Heart right ventricle (tissue), 16 donors: ENCODE measurements at regions not wholly inside any gene's neighbourhood (a gene's known extent, or its start where the extent isn't known, plus 50 kb on each side); places are given as distances from the start of the nearest gene placed in this dataset.

ENCODE experiments used
- ATAC-seq, 8 donors: fragments of 200-7000 bp; cut with Tn5 transposase; one replicate each; pipeline ENCODE4 v1.9.1; 2020; ENCODE audit warnings: mild to moderate bottlenecking in 8 of 8, moderate library complexity in 8 of 8, moderate number of reproducible peaks in 1 of 8
- DNase-seq, 2 donors: peaks; one replicate each; pipeline ENCODE4 v3.0.0-alpha.2; 2020
- H3K27ac ChIP-seq, 10 donors: fragments of 200-600 bp; sonication (generic) in 2 of 10; one replicate each; pipeline versions ENCODE4 v1.5.0 to v1.8.0; 2020 to 2022; ENCODE audit warnings: mild to moderate bottlenecking in 3 of 10
- H3K27me3 ChIP-seq, 7 donors: fragments of 200-600 bp; one replicate each; pipeline ENCODE4 v1.8.0; 2021 to 2022; ENCODE audit warnings: mild to moderate bottlenecking in 2 of 7
- H3K36me3 ChIP-seq, 9 donors: fragments of 200-600 bp; sonication (generic) in 1 of 9; one replicate each; pipeline versions ENCODE4 v1.5.0 to v1.8.0; 2020 to 2022; ENCODE audit warnings: mild to moderate bottlenecking in 2 of 9
- H3K4me1 ChIP-seq, 9 donors: fragments of 200-600 bp; sonication (generic) in 1 of 9; one replicate each; pipeline versions ENCODE4 v1.5.0 to v1.8.0; 2020 to 2022; ENCODE audit warnings: mild to moderate bottlenecking in 4 of 9
- H3K4me3 ChIP-seq, 10 donors: fragments of 200-600 bp; sonication (generic) in 2 of 10; one replicate each; pipeline versions ENCODE4 v1.5.0 to v1.8.0; 2020 to 2022; ENCODE audit warnings: mild to moderate bottlenecking in 7 of 10, moderate library complexity in 2 of 10
- H3K9me3 ChIP-seq, 11 donors: fragments of 200-600 bp in 10 of 11; sonication (generic) in 2 of 11; one replicate each; pipeline versions ENCODE4 v1.5.0 to v1.8.0; 2013 to 2022; ENCODE audit warnings: mild to moderate bottlenecking in 2 of 11, control low read depth in 1 of 11, moderate library complexity in 1 of 11
- CTCF ChIP-seq, 9 donors: fragments of 200-600 bp; sonication (generic) in 2 of 9; IDR thresholded peaks; one replicate each; pipeline versions ENCODE4 v1.5.0 to v1.8.0; 2021 to 2022; ENCODE audit warnings: antibody characterized with exemption in 9 of 9, mild to moderate bottlenecking in 5 of 9, moderate library complexity in 1 of 9
- WGBS, 2 donors: extraction: QIAGEN DNeasy Blood & Tissue Kit; methylation state at CpG; one replicate each; pipeline ENCODE4 v1.1.7; 2013; ENCODE audit warnings: inconsistent platforms in 1 of 2; 5-methylcytosine and 5-hydroxymethylcytosine counted together
- intact Hi-C, 10 donors: fragments of 100-400 bp; cut with DNase I; formaldehyde crosslinking; loops; one replicate each; pipeline versions ENCODE4 v1.11.1 to v1.14.2; 2022
- donor health status: Arrhythmogenic right ventricular cardiomyopathy.
- donor health status: ischemic (EF 13 %, LVEDD 7.1; RV severe dilation, severe dysfunction).
- donor health status: healthy with polysubstance abuse.
- donor health status: DM: no; HTN: yes; CAD: no.
- donor health status: DM: no; HTN: no; CAD: no.
- donor health status: ischemic (EF 25% LVEDD 6.9; RV normal size, moderate dysfunction).
- donor health status: ischemic (EF 25% LVEDD 5.7; RV mildly dilated, moderate dysfunction).
- donor health status: healthy.
- donor health status: DM: yes; HTN: yes; CAD: no.
- donor health status: Ischemic cardiomyopathy.
- donor health status: ischemic (EF 35%, LVEDD 5.7; RV mildly dilated, moderate dysfunction).
- donor health status: nonischemic (EF 11% LVEDD 7.7; RV severe dilation, severe dysfunction).
- donor health status: DM: yes; HTN: yes; CAD: no.
- donor health status: PGD.
- donor health status: ischemic (EF 29% LVEDD 5.4; RV normal size, mild dysfunction).
- donor health status: nonischemic (EF 23%, LVEDD 6.1; RV moderate dilation, normal function).

DNA sequence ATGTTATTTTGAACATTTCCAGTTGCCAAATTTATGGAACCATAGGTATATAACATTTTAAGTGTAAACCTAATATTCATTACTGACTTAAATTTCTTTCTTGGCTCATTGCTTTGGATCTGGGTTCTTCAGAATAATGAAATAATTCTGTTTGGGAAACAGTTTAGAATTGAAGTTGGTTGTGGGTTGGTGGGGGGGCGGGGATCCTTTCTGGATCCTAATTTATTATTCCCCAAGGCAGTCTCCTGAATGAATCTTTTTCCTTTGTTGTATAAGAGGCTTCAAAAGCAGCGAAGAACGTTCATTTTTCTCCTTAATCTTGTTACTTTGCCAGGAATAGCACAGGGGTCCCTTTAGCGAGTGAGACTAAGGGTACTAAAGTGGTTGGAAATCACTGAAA is 325.5 kb downstream of the FOXG1 start:
- no peak for ATAC-seq

DNA sequence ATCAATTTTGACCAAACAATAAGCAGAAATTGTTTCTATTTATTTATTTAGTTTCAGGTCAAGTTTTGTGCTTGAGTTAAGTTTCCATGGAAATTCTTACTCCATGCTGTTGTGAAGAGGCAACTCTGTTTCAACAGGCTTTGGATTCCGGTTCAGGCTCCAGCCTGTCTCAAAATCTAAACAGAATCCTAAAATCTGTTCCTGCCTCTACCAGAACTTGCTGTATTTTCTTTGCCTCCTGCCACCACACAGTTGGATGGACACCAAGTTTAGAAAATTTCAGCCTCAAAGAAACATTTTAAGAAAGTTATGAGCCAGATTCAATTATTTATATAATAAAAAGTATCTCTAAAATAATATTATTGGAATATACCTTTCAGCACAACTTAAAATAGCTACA is 330.9 kb downstream of the FOXG1 start:
- TF ChIP-seq CTCF (IDR thresholded peaks at IDR 0.05), result no peak
- no peaks in the 10 kb centered on the region for H3K36me3 ChIP-seq
- ATAC-seq (no peak), DNase-seq (no peak)
- no peak overlapping the region for H3K4me3 ChIP-seq
- no peaks in the 10 kb centered on the region for H3K9me3 ChIP-seq
- WGBS, 2 donors, result 79 to 80% methylated on average over 1 of the region's 1 CpG
- H3K4me1 ChIP-seq, result no peaks in the 10 kb centered on the region
- no peak overlapping the region for H3K27ac ChIP-seq
- intact Hi-C loops, result no loop called here
- no peaks in the 10 kb centered on the region for H3K27me3 ChIP-seq

More for the DNA sequence above, 325.5 kb downstream of the FOXG1 start:
- H3K9me3 ChIP-seq, result peaks cover 0 to 10% (median 0%) of the 10 kb centered on the region in 11 donors
- intact Hi-C loops, result no loop called here
- H3K4me3 ChIP-seq, result no peak overlapping the region
- no peak for TF ChIP-seq CTCF (IDR thresholded peaks at IDR 0.05)
- 72 to 75% methylated on average over 4 of the region's 4 CpGs for WGBS, 2 donors
- no peaks in the 10 kb centered on the region for H3K36me3 ChIP-seq
- H3K4me1 ChIP-seq, result no peaks in the 10 kb centered on the region
- DNase-seq, result no peak
- H3K27me3 ChIP-seq, result no peaks in the 10 kb centered on the region
- H3K27ac ChIP-seq, result no peak overlapping the region

GRCh38 chr14:29098656-29099055 is 332.1 kb downstream of the FOXG1 start:
- TF ChIP-seq CTCF (IDR thresholded peaks at IDR 0.05), result no peak
- no peak overlapping the region for H3K4me3 ChIP-seq
- no peak overlapping the region for H3K27ac ChIP-seq
- no peaks in the 10 kb centered on the region for H3K27me3 ChIP-seq
- no peaks in the 10 kb centered on the region for H3K36me3 ChIP-seq
- DNase-seq (no peak), ATAC-seq (no peak)
- WGBS, 2 donors, result 54 to 57% methylated on average over 4 of the region's 4 CpGs
- intact Hi-C loops, result no loop called here
- no peaks in the 10 kb centered on the region for H3K4me1 ChIP-seq
- H3K9me3 ChIP-seq, result no peaks in the 10 kb centered on the region

DNA sequence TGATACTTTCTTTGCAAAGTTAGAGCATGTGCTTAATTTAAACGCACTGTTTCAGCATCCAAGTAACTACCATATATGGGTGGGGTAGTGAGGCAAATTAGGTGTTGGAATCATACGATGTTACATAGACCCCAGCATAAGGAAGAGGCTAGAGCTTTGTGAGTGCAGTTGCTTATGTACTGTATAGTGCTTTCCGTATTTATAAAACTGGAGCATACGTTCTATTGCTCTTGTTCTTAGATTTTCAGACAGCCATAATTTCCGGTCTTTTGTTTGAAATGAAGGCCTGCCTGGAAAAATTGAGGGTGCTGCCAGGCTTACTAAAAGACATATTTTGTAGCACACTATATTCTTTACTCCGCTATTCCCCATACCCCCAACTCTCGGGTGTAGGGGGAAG is 335.7 kb downstream of the FOXG1 start:
- ATAC-seq, result no peak
- H3K9me3 ChIP-seq, result peaks cover 0 to 4% (median 0%) of the 10 kb centered on the region in 11 donors
- DNase-seq, result no peak
- WGBS, 2 donors, result 85 to 90% methylated on average over 7 of the region's 7 CpGs
- no peak for TF ChIP-seq CTCF (IDR thresholded peaks at IDR 0.05)
- H3K36me3 ChIP-seq, result no peaks in the 10 kb centered on the region
- H3K4me3 ChIP-seq, result no peak overlapping the region
- no peaks in the 10 kb centered on the region for H3K27me3 ChIP-seq
- H3K4me1 ChIP-seq, result no peaks in the 10 kb centered on the region
- H3K27ac ChIP-seq, result no peak overlapping the region
- intact Hi-C loops, result no loop called here

GRCh38 chr14:29102996-29103395 is 336.4 kb downstream of the FOXG1 start:
- intact Hi-C loops, result no loop called here
- no peak for ATAC-seq

More at GRCh38 chr14:29102996-29103395, 336.4 kb downstream of the FOXG1 start:
- Histone ChIP-seq H3K36me3 (no peaks in the 10 kb centered on the region), H3K27ac (no peak overlapping the region), H3K27me3 (no peaks in the 10 kb centered on the region), H3K9me3 (peaks cover 0 to 4% (median 0%) of the 10 kb centered on the region in 11 donors), H3K4me1 (no peaks in the 10 kb centered on the region), H3K4me3 (no peak overlapping the region)
- DNase-seq, result no peak
- WGBS, 2 donors, result 79 to 84% methylated on average over 2 of the region's 2 CpGs
- TF ChIP-seq CTCF (IDR thresholded peaks at IDR 0.05), result no peak
